GM18873 (cell line): ENCODE measurements at regions not wholly inside any gene's neighbourhood (a gene's known extent, or its start where the extent isn't known, plus 50 kb on each side); places are given as distances from the start of the nearest gene placed in this dataset.
"Not testable (repeated sequence)": the region's sequence is repeated elsewhere in the genome, so short reads cannot be mapped to it uniquely, and the experiment has no call there.

Experiments
- ATAC-seq: cut with Tn5 transposase; IDR thresholded peaks from one replicate; pipeline ENCODE4 v1.9.1; 2021; ENCODE audit warnings: mild to moderate bottlenecking, moderate library complexity, moderate number of reproducible peaks; ENCODE audit not compliant: unreplicated experiment, low FRiP score

- ATAC-seq, result no peak
Observed at GRCh38 chr15:93347986-93348385, 259.0 kb upstream of the RGMA start.

- no peak for ATAC-seq
Observed at GRCh38 chr15:93345981-93346380, 257.0 kb upstream of the RGMA start.

GRCh38 chr15:93343402-93343801 is 254.4 kb upstream of the RGMA start:
- ATAC-seq, result not testable (repeated sequence)

- no peak for ATAC-seq
Observed at GRCh38 chr15:93341164-93341563, 252.2 kb upstream of the RGMA start.

GRCh38 chr15:93340406-93340805 is 251.4 kb upstream of the RGMA start:
- no peak for ATAC-seq

- no peak for ATAC-seq
Observed at GRCh38 chr15:93333796-93334195, 244.8 kb upstream of the RGMA start.

- not testable (repeated sequence) for ATAC-seq
Observed at GRCh38 chr15:93333126-93333525, 244.1 kb upstream of the RGMA start.

- ATAC-seq, result no peak
Observed at GRCh38 chr15:93332168-93332553, 243.2 kb upstream of the RGMA start.

- no peak for ATAC-seq
Observed at GRCh38 chr15:93331545-93332167, 242.6 kb upstream of the RGMA start.

GRCh38 chr15:93330912-93331544 is 242.0 kb upstream of the RGMA start:
- ATAC-seq, result no peak

- ATAC-seq, result no peak
Observed at GRCh38 chr15:93327364-93327763, 238.4 kb upstream of the RGMA start.

GRCh38 chr15:93324186-93324975 is 235.4 kb upstream of the RGMA start:
- no peak for ATAC-seq

- ATAC-seq, result no peak
Observed at GRCh38 chr15:93321881-93322282, 232.9 kb upstream of the RGMA start.

GRCh38 chr15:93319121-93319814 is 230.3 kb upstream of the RGMA start:
- ATAC-seq, result no peak

GRCh38 chr15:93317772-93318171 is 228.8 kb upstream of the RGMA start:
- no peak for ATAC-seq

- ATAC-seq, result no peak
Observed at GRCh38 chr15:93314245-93314644, 225.2 kb upstream of the RGMA start.

GRCh38 chr15:93312891-93313486 is 224.0 kb upstream of the RGMA start:
- ATAC-seq, result no peak

- ATAC-seq, result no peak
Observed at GRCh38 chr15:93311620-93312019, 222.6 kb upstream of the RGMA start.

GRCh38 chr15:93308026-93308690 is 219.1 kb upstream of the RGMA start:
- no peak for ATAC-seq

- ATAC-seq, result no peak
Observed at GRCh38 chr15:93307513-93307912, 218.5 kb upstream of the RGMA start.
